ENCODE measurements at regions not wholly inside any gene's neighbourhood (a gene's known extent, or its start where the extent isn't known, plus 50 kb on each side); places are given as distances from the start of the nearest gene placed in this dataset.

DNA sequence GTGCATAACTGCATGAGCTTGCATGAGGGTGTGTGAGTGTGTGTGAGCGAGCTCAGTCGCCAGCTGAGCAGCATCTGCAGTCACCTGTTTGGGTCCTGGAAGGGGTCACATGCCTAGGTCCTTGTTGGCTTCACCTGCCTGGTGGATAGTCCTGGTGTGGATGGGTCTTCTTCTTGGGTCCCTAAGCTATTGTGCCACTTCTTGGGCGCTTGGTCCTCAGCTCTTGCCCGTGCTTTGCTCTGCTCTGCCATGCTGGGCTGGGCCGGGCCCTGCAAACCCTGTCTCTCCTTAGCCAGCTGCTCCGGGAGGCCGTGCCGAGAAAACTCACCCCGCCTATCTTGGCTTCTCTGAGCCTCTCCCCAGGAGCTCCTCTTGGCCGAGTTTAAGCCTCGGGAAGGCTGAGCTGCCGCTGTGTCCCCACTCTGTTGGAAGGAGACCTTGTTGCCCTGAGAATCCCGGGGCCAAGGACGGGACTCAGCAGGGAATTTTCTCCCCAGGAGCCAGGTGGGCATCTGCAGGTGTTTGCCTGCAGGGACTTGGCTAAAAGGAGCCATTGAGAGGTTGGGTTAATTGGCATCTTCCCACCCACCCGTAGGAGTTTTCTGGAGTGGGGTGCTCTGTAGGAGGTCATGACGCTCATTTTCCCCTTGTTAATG lies 300.8 kb downstream of the NDUFA10 start:
- TF ChIP-seq POLR2A (IDR thresholded peaks at IDR 0.05), result no peak
- TF ChIP-seq, protein P1, sequence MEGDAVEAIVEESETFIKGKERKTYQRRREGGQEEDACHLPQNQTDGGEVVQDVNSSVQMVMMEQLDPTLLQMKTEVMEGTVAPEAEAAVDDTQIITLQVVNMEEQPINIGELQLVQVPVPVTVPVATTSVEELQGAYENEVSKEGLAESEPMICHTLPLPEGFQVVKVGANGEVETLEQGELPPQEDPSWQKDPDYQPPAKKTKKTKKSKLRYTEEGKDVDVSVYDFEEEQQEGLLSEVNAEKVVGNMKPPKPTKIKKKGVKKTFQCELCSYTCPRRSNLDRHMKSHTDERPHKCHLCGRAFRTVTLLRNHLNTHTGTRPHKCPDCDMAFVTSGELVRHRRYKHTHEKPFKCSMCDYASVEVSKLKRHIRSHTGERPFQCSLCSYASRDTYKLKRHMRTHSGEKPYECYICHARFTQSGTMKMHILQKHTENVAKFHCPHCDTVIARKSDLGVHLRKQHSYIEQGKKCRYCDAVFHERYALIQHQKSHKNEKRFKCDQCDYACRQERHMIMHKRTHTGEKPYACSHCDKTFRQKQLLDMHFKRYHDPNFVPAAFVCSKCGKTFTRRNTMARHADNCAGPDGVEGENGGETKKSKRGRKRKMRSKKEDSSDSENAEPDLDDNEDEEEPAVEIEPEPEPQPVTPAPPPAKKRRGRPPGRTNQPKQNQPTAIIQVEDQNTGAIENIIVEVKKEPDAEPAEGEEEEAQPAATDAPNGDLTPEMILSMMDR (IDR thresholded peaks at IDR 0.05), result no peak
- no peak for TF ChIP-seq EP300 (IDR thresholded peaks at IDR 0.05)

Measured in tibial nerve (tissue), 4 donors.